CD4-positive, alpha-beta T cell treated with Interleukin-15 for 4 hours (primary cell): ENCODE measurements at regions not wholly inside any gene's neighbourhood (a gene's known extent, or its start where the extent isn't known, plus 50 kb on each side); places are given as distances from the start of the nearest gene placed in this dataset.

Source experiments
- DNase-seq: peaks from one replicate; pipeline ENCODE4 v3.0.0-alpha.2; 2020; ENCODE audit warnings: low spot score

GRCh38 chr7:47663851-47664250 is 81.9 kb upstream of the TNS3 start:
- no peak for DNase-seq

- DNase-seq, result no peak
These were observed 81.3 kb upstream of the TNS3 start for GRCh38 chr7:47663213-47663612.

- no peak for DNase-seq
These were observed 79.3 kb upstream of the TNS3 start for GRCh38 chr7:47661051-47661714.

- DNase-seq, result no peak
These were observed 78.0 kb upstream of the TNS3 start for GRCh38 chr7:47659664-47660462.

- DNase-seq, result no peak
These were observed 77.2 kb upstream of the TNS3 start for GRCh38 chr7:47658886-47659635.

- DNase-seq, result no peak
These were observed 75.2 kb upstream of the TNS3 start for GRCh38 chr7:47657126-47657525.

- DNase-seq, result no peak
These were observed 72.9 kb upstream of the TNS3 start for GRCh38 chr7:47654672-47655298.

GRCh38 chr7:47653550-47654411 is 71.9 kb upstream of the TNS3 start:
- no peak for DNase-seq

GRCh38 chr7:47652591-47652990 is 70.7 kb upstream of the TNS3 start:
- no peak for DNase-seq

GRCh38 chr7:47651355-47652317 is 69.7 kb upstream of the TNS3 start:
- DNase-seq, result no peak

- DNase-seq, result no peak
These were observed 68.0 kb upstream of the TNS3 start for GRCh38 chr7:47649919-47650318.

- no peak for DNase-seq
These were observed 66.5 kb upstream of the TNS3 start for GRCh38 chr7:47648275-47648925.

- DNase-seq, result no peak
These were observed 66.0 kb upstream of the TNS3 start for GRCh38 chr7:47647918-47648250.

- no peak for DNase-seq
These were observed 65.4 kb upstream of the TNS3 start for GRCh38 chr7:47647181-47647917.

GRCh38 chr7:47643716-47644400 is 61.9 kb upstream of the TNS3 start:
- DNase-seq, result no peak

- no peak for DNase-seq
These were observed 58.4 kb upstream of the TNS3 start for GRCh38 chr7:47640265-47640664.

- DNase-seq, result no peak
These were observed 57.7 kb upstream of the TNS3 start for GRCh38 chr7:47639495-47640110.

- no peak for DNase-seq
These were observed 56.9 kb upstream of the TNS3 start for GRCh38 chr7:47638679-47639315.
